HFF-Myc (cell line): ENCODE measurements at regions not wholly inside any gene's neighbourhood (a gene's known extent, or its start where the extent isn't known, plus 50 kb on each side); places are given as distances from the start of the nearest gene placed in this dataset.
"Not testable (repeated sequence)": the region's sequence is repeated elsewhere in the genome, so short reads cannot be mapped to it uniquely, and the experiment has no call there.

Experiments used
- DNase-seq: peaks from one replicate; pipeline ENCODE4 v3.0.0-alpha.2; 2011; ENCODE audit warnings: low read depth; ENCODE audit errors: extremely low read depth
- H3K4me3 ChIP-seq: replicated peaks from 2 replicates; pipeline ENCODE4 v1.5.1; 2011; ENCODE audit warnings: low read depth, mild to moderate bottlenecking, control low read depth, low read length
- TF ChIP-seq, protein P1 (sequence below): IDR thresholded peaks from 2 replicates; pipeline ENCODE4 v1.5.1; 2012; ENCODE audit warnings: mild to moderate bottlenecking, low read depth, low read length, control low read depth; ENCODE audit errors: missing control alignments

DNA sequence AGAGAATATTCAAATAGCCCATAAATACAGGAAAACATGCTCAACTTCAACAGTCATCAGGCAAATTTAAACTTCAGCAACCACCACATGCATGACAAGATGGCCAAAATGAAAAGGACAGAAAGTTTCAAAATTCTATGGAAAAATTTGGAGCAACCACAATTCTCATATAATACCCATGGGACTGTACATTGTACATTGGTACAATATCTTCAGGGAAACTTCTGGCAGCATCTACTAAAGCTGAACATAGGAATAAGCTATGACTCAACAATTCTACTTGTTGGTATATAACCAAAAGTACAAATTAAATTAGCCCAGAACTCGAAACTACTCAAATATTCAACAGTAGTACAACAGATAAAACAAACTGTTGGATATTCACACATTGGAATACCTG, 847.6 kb downstream of the TBL1XR1 start:
- DNase-seq = no peak
- H3K4me3 ChIP-seq = no peak overlapping the region
- TF ChIP-seq, protein P1, sequence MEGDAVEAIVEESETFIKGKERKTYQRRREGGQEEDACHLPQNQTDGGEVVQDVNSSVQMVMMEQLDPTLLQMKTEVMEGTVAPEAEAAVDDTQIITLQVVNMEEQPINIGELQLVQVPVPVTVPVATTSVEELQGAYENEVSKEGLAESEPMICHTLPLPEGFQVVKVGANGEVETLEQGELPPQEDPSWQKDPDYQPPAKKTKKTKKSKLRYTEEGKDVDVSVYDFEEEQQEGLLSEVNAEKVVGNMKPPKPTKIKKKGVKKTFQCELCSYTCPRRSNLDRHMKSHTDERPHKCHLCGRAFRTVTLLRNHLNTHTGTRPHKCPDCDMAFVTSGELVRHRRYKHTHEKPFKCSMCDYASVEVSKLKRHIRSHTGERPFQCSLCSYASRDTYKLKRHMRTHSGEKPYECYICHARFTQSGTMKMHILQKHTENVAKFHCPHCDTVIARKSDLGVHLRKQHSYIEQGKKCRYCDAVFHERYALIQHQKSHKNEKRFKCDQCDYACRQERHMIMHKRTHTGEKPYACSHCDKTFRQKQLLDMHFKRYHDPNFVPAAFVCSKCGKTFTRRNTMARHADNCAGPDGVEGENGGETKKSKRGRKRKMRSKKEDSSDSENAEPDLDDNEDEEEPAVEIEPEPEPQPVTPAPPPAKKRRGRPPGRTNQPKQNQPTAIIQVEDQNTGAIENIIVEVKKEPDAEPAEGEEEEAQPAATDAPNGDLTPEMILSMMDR = no peak

DNA sequence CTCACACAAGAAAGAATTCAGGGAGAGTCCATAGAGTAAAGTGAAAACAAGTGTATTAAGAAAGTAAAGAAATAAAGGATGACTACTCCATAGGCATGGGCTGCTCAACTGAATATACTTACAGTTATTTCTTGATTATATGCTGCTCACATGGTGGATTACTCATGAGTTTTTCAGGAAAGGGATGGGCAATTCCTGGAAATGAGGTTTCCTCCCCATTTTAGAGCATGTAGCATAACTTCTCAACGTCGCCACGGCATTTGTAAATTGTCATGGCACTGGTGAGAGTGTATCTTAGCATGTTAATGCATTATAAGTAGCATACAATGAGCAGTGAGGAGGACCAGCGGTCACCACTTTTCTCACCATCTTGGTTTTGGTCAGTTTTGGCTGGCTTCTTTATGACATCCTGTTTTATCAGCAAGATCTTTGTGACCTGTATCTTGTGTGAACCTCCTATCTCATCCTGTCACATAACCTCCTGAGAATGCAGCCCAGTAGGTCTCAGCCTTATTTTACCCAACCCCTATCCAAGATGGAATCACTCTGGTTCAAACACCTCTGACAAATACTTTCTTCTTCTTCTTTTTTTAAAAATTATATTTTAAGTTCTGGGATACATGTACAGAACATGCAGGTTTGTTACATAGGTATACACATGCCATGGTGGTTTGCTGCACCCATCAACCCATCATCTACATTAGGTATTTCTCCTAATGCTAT, 849.7 kb downstream of the TBL1XR1 start:
- H3K4me3 ChIP-seq = no peak overlapping the region
- no peak for DNase-seq
- TF ChIP-seq, protein P1 = no peak

DNA sequence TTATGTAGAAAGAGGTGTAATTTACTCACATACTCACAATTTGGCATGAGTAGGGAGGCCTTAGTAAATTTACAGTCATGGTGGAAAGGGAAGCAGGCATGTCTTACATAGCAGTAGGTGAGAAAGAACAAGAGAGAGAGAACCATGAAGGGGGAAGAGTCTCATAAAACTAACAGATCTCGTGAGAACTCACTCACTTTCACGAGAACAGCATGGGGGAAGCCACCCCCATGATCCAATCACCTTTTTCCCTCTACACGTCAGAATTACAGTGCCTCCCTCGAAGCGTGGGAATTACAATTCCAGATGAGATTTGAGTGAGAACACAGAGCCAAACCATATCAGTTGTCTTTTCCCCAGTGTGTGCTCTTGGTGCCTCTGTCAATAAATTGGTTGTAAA, 855.3 kb downstream of the TBL1XR1 start:
- no peak overlapping the region for H3K4me3 ChIP-seq
- no peak for DNase-seq
- TF ChIP-seq, protein P1 = no peak

DNA sequence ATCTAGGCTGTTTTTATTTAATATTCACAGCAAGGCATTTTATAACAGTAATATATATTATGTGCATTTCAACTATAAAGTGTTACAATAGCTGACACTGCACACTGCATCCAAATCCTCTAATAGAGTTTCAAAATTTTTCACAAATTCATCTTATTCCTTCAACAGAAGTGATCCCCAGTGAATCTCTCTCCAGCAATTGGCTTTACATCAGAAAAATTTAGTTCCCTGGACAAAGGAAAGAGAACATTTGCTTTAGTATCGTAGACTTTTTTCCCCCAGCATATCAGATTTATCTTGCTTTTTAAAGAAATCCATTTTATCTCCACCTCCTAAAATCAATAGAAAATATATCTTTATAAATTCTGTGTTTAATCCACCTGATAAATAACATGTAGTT, 868.6 kb downstream of the TBL1XR1 start:
- DNase-seq = no peak
- no peak overlapping the region for H3K4me3 ChIP-seq
- TF ChIP-seq, protein P1 = no peak

DNA sequence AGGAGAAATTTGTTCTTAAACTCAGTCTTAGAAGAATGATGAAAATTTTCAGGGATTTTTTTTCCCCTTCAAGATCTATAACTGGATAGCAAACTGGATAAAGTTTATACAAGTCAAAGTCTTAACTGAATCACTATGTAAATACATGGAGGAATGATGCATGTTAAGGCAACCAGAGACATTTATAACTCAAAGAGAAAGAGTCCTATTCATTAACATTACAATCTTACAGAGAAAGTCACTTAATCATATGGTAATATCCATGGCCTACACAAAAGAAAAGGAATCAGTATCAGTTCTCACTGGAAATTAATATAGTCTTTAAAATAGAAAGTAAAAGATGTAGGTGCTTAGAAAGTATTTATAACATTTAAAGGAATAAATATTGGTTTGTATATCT, 869.1 kb downstream of the TBL1XR1 start:
- H3K4me3 ChIP-seq = no peak overlapping the region
- TF ChIP-seq, protein P1 = no peak
- DNase-seq = no peak

DNA sequence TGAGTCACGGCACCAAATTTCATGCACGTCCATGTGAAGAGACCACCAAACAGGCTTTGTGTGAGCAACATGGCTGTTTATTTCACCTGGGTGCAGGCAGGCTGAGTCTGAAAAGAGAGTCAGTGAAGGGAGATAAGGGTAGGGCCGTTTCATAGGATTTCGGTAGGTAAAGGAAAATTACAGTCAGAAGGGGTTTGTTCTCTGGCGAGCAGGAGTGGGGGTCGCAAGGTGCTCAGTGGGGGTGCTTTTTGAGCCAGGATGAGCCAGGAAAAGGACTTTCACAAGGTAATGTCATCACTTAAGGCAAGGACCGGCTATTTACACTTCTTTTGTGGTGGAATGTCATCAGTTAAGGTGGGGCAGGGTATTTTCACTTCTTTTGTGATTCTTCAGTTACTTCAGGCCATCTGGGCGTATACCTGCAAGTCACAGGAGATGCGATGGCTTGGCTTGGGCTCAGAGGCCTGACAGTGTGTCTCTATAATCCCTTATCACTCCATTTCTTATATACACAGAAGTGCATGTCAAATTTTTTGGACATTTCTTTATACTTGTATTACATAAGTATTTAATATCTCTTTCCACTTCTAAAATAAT, 870.3 kb downstream of the TBL1XR1 start:
- H3K4me3 ChIP-seq, DNase-seq: not testable (repeated sequence)

DNA sequence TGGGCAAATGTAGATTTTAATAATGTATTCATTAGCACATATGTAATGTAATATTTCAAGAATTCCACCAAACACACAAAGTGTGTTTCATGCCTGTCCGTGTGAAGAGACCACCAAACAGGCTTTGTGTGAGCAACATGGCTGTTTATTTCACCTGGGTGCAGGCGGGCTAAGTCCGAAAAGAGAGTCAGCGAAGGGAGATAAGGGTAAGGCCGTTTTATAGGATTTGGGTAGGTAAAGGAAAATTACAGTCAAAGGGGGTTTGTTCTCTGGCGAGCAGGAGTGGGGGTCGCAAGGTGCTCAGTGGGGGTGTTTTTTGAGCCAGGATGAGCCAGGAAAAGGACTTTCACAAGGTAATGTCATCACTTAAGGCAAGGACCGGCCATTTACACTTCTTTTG, 875.8 kb downstream of the TBL1XR1 start:
- H3K4me3 ChIP-seq, DNase-seq: not testable (repeated sequence)

DNA sequence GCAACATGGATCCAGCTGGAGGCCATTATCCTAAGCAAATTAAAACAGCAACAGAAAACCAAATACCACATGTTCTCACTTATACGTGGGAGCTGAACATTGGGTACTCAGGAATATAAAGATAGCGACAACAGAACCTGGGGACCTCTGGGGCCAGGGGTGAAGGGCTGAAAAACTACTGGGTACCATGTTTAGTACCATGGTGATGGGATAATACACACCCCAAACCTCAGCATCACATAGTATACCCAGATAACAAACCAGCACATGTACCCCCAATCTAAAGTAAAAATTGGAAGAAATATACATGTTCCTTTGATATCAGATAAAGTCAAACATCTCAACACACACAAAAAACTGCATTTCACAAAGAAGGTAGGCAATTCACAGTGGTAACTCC, 876.2 kb downstream of the TBL1XR1 start:
- no peak for DNase-seq
- H3K4me3 ChIP-seq = no peak overlapping the region
- TF ChIP-seq, protein P1 = no peak
